ENCODE measurements at regions not wholly inside any gene's neighbourhood (a gene's known extent, or its start where the extent isn't known, plus 50 kb on each side); places are given as distances from the start of the nearest gene placed in this dataset.

- H3K4me1 ChIP-seq (ENCODE audit: control insufficient read depth in 5 of 5, insufficient read depth in 5 of 5, low read length in 5 of 5), result peaks cover 5 to 44% (median 11%) of the 10 kb centered on the region in 5 donors
- no peak overlapping the region for H3K27ac ChIP-seq (ENCODE audit: low read depth, low read length)
- H3K9ac ChIP-seq (ENCODE audit: low read length in 5 of 5), result no peak overlapping the region
- no peaks in the 10 kb centered on the region for H3K9me3 ChIP-seq (ENCODE audit: control insufficient read depth in 5 of 5, low read length in 5 of 5)
- no peaks in the 10 kb centered on the region for H3K36me3 ChIP-seq (ENCODE audit: control insufficient read depth in 5 of 5, insufficient read depth in 5 of 5, low read length in 5 of 5)
- peaks cover 0 to 2% (median 0%) of the 10 kb centered on the region in 5 donors for H3K27me3 ChIP-seq (ENCODE audit: control insufficient read depth in 5 of 5, insufficient read depth in 4 of 5, low read length in 5 of 5)
- H3K4me3 ChIP-seq (ENCODE audit: low read depth in 1 of 5, low read length in 5 of 5), result no peak overlapping the region
Measured at GRCh38 chr2:236337465-236338325, 73.5 kb upstream of the ASB18 start.

- Histone ChIP-seq H3K4me3 (ENCODE audit: low read depth in 1 of 5, low read length in 5 of 5) (no peak overlapping the region), H3K27me3 (ENCODE audit: control insufficient read depth in 5 of 5, insufficient read depth in 4 of 5, low read length in 5 of 5) (peaks cover 0 to 2% (median 0%) of the 10 kb centered on the region in 5 donors), H3K9ac (ENCODE audit: low read length in 5 of 5) (no peak overlapping the region), H3K36me3 (ENCODE audit: control insufficient read depth in 5 of 5, insufficient read depth in 5 of 5, low read length in 5 of 5) (no peaks in the 10 kb centered on the region), H3K4me1 (ENCODE audit: control insufficient read depth in 5 of 5, insufficient read depth in 5 of 5, low read length in 5 of 5) (peaks cover 10 to 44% (median 11%) of the 10 kb centered on the region in 5 donors), H3K27ac (ENCODE audit: low read depth, low read length) (no peak overlapping the region), H3K9me3 (ENCODE audit: control insufficient read depth in 5 of 5, low read length in 5 of 5) (no peaks in the 10 kb centered on the region)
Measured at GRCh38 chr2:236338495-236339184, 74.4 kb upstream of the ASB18 start.

- no peak overlapping the region for H3K27ac ChIP-seq (ENCODE audit: low read depth, low read length)
- peaks cover 0 to 30% (median 7%) of the 10 kb centered on the region in 5 donors for H3K4me1 ChIP-seq (ENCODE audit: control insufficient read depth in 5 of 5, insufficient read depth in 5 of 5, low read length in 5 of 5)
- H3K9ac ChIP-seq (ENCODE audit: low read length in 5 of 5), result no peak overlapping the region
- H3K4me3 ChIP-seq (ENCODE audit: low read depth in 1 of 5, low read length in 5 of 5), result no peak overlapping the region
- H3K9me3 ChIP-seq (ENCODE audit: control insufficient read depth in 5 of 5, low read length in 5 of 5), result no peaks in the 10 kb centered on the region
- no peaks in the 10 kb centered on the region for H3K36me3 ChIP-seq (ENCODE audit: control insufficient read depth in 5 of 5, insufficient read depth in 5 of 5, low read length in 5 of 5)
- peaks cover 0 to 2% (median 0%) of the 10 kb centered on the region in 5 donors for H3K27me3 ChIP-seq (ENCODE audit: control insufficient read depth in 5 of 5, insufficient read depth in 4 of 5, low read length in 5 of 5)
Measured at GRCh38 chr2:236340251-236340650, 76.0 kb upstream of the ASB18 start.

GRCh38 chr2:236341067-236341466, 76.9 kb upstream of the ASB18 start:
- Histone ChIP-seq H3K4me1 (ENCODE audit: control insufficient read depth in 5 of 5, insufficient read depth in 5 of 5, low read length in 5 of 5) (peaks cover 0 to 30% (median 7%) of the 10 kb centered on the region in 5 donors), H3K9me3 (ENCODE audit: control insufficient read depth in 5 of 5, low read length in 5 of 5) (no peaks in the 10 kb centered on the region), H3K9ac (ENCODE audit: low read length in 5 of 5) (no peak overlapping the region), H3K27ac (ENCODE audit: low read depth, low read length) (no peak overlapping the region), H3K36me3 (ENCODE audit: control insufficient read depth in 5 of 5, insufficient read depth in 5 of 5, low read length in 5 of 5) (no peaks in the 10 kb centered on the region), H3K27me3 (ENCODE audit: control insufficient read depth in 5 of 5, insufficient read depth in 4 of 5, low read length in 5 of 5) (peaks cover 0 to 2% (median 0%) of the 10 kb centered on the region in 5 donors), H3K4me3 (ENCODE audit: low read depth in 1 of 5, low read length in 5 of 5) (no peak overlapping the region)

- no peaks in the 10 kb centered on the region for H3K36me3 ChIP-seq (ENCODE audit: control insufficient read depth in 5 of 5, insufficient read depth in 5 of 5, low read length in 5 of 5)
- no peak overlapping the region for H3K27ac ChIP-seq (ENCODE audit: low read depth, low read length)
- H3K4me1 ChIP-seq (ENCODE audit: control insufficient read depth in 5 of 5, insufficient read depth in 5 of 5, low read length in 5 of 5), result peaks cover 0 to 30% (median 7%) of the 10 kb centered on the region in 5 donors
- H3K9ac ChIP-seq (ENCODE audit: low read length in 5 of 5), result no peak overlapping the region
- no peak overlapping the region for H3K4me3 ChIP-seq (ENCODE audit: low read depth in 1 of 5, low read length in 5 of 5)
- H3K9me3 ChIP-seq (ENCODE audit: control insufficient read depth in 5 of 5, low read length in 5 of 5), result no peaks in the 10 kb centered on the region
- peaks cover 0 to 2% (median 0%) of the 10 kb centered on the region in 5 donors for H3K27me3 ChIP-seq (ENCODE audit: control insufficient read depth in 5 of 5, insufficient read depth in 4 of 5, low read length in 5 of 5)
Measured at GRCh38 chr2:236341721-236342120, 77.5 kb upstream of the ASB18 start.

- Histone ChIP-seq H3K36me3 (ENCODE audit: control insufficient read depth in 5 of 5, insufficient read depth in 5 of 5, low read length in 5 of 5) (no peaks in the 10 kb centered on the region), H3K27me3 (ENCODE audit: control insufficient read depth in 5 of 5, insufficient read depth in 4 of 5, low read length in 5 of 5) (peaks cover 0 to 4% (median 0%) of the 10 kb centered on the region in 5 donors), H3K9ac (ENCODE audit: low read length in 5 of 5) (no peak overlapping the region), H3K27ac (ENCODE audit: low read depth, low read length) (no peak overlapping the region), H3K9me3 (ENCODE audit: control insufficient read depth in 5 of 5, low read length in 5 of 5) (no peaks in the 10 kb centered on the region), H3K4me3 (ENCODE audit: low read depth in 1 of 5, low read length in 5 of 5) (no peak overlapping the region), H3K4me1 (ENCODE audit: control insufficient read depth in 5 of 5, insufficient read depth in 5 of 5, low read length in 5 of 5) (peaks cover 0 to 30% (median 7%) of the 10 kb centered on the region in 5 donors)
Measured at GRCh38 chr2:236342507-236342906, 78.3 kb upstream of the ASB18 start.

GRCh38 chr2:236342951-236343350, 78.7 kb upstream of the ASB18 start:
- H3K27ac ChIP-seq (ENCODE audit: low read depth, low read length), result no peak overlapping the region
- no peaks in the 10 kb centered on the region for H3K36me3 ChIP-seq (ENCODE audit: control insufficient read depth in 5 of 5, insufficient read depth in 5 of 5, low read length in 5 of 5)
- H3K9me3 ChIP-seq (ENCODE audit: control insufficient read depth in 5 of 5, low read length in 5 of 5), result no peaks in the 10 kb centered on the region
- H3K4me1 ChIP-seq (ENCODE audit: control insufficient read depth in 5 of 5, insufficient read depth in 5 of 5, low read length in 5 of 5), result peaks cover 0 to 26% (median 7%) of the 10 kb centered on the region in 5 donors
- H3K27me3 ChIP-seq (ENCODE audit: control insufficient read depth in 5 of 5, insufficient read depth in 4 of 5, low read length in 5 of 5), result peaks cover 0 to 4% (median 0%) of the 10 kb centered on the region in 5 donors
- no peak overlapping the region for H3K9ac ChIP-seq (ENCODE audit: low read length in 5 of 5)
- H3K4me3 ChIP-seq (ENCODE audit: low read depth in 1 of 5, low read length in 5 of 5), result no peak overlapping the region

GRCh38 chr2:236343400-236344161, 79.4 kb upstream of the ASB18 start:
- Histone ChIP-seq H3K4me1 (ENCODE audit: control insufficient read depth in 5 of 5, insufficient read depth in 5 of 5, low read length in 5 of 5) (peaks cover 0 to 21% (median 7%) of the 10 kb centered on the region in 5 donors), H3K27ac (ENCODE audit: low read depth, low read length) (no peak overlapping the region)

GRCh38 chr2:236344446-236344845, 80.2 kb upstream of the ASB18 start:
- H3K4me1 ChIP-seq (ENCODE audit: control insufficient read depth in 5 of 5, insufficient read depth in 5 of 5, low read length in 5 of 5), result peaks cover 0 to 13% (median 7%) of the 10 kb centered on the region in 5 donors
- H3K27me3 ChIP-seq (ENCODE audit: control insufficient read depth in 5 of 5, insufficient read depth in 4 of 5, low read length in 5 of 5), result peaks cover 0 to 4% (median 0%) of the 10 kb centered on the region in 5 donors
- H3K9me3 ChIP-seq (ENCODE audit: control insufficient read depth in 5 of 5, low read length in 5 of 5), result no peaks in the 10 kb centered on the region
- no peaks in the 10 kb centered on the region for H3K36me3 ChIP-seq (ENCODE audit: control insufficient read depth in 5 of 5, insufficient read depth in 5 of 5, low read length in 5 of 5)
- no peak overlapping the region for H3K9ac ChIP-seq (ENCODE audit: low read length in 5 of 5)
- no peak overlapping the region for H3K4me3 ChIP-seq (ENCODE audit: low read depth in 1 of 5, low read length in 5 of 5)
- H3K27ac ChIP-seq (ENCODE audit: low read depth, low read length), result no peak overlapping the region

More at GRCh38 chr2:236343400-236344161, 79.4 kb upstream of the ASB18 start:
- H3K9ac ChIP-seq (ENCODE audit: low read length in 5 of 5), result no peak overlapping the region
- H3K36me3 ChIP-seq (ENCODE audit: control insufficient read depth in 5 of 5, insufficient read depth in 5 of 5, low read length in 5 of 5), result no peaks in the 10 kb centered on the region
- no peaks in the 10 kb centered on the region for H3K9me3 ChIP-seq (ENCODE audit: control insufficient read depth in 5 of 5, low read length in 5 of 5)
- no peak overlapping the region for H3K4me3 ChIP-seq (ENCODE audit: low read depth in 1 of 5, low read length in 5 of 5)
- peaks cover 0 to 4% (median 0%) of the 10 kb centered on the region in 5 donors for H3K27me3 ChIP-seq (ENCODE audit: control insufficient read depth in 5 of 5, insufficient read depth in 4 of 5, low read length in 5 of 5)
